B cell (primary cell): ENCODE measurements at regions not wholly inside any gene's neighbourhood (a gene's known extent, or its start where the extent isn't known, plus 50 kb on each side); places are given as distances from the start of the nearest gene placed in this dataset.

Experiments
- CTCF ChIP-seq: fragments of 200-600 bp; IDR thresholded peaks from one replicate; pipeline ENCODE4 v1.8.0; 2022; ENCODE audit warnings: antibody characterized with exemption, mild to moderate bottlenecking
- EZH2 ChIP-seq: IDR thresholded peaks from 2 replicates; pipeline ENCODE4 v1.6.1; 2012; ENCODE audit warnings: borderline replicate concordance, low read depth, mild to moderate bottlenecking, moderate library complexity, low read length; ENCODE audit not compliant: insufficient read depth, poor library complexity, severe bottlenecking

- TF ChIP-seq EZH2 (no peak), CTCF (no peak)
Measured at GRCh38 chr1:168842306-168842705, 113.3 kb upstream of the DPT start.
